H1 (cell line): ENCODE measurements at regions not wholly inside any gene's neighbourhood (a gene's known extent, or its start where the extent isn't known, plus 50 kb on each side); places are given as distances from the start of the nearest gene placed in this dataset.

Source experiments
- CTCF ChIA-PET: fragments of 300-600 bp; sonication (Branson Sonifier 250); formaldehyde crosslinking; loops from one replicate; lab custom pipeline; 2021; ENCODE audit not compliant: partially characterized antibody; lab: Charles Lee
- POLR2A ChIA-PET: fragments of 300-600 bp; sonication (Branson Sonifier 250); formaldehyde crosslinking; loops from one replicate; lab custom pipeline; 2021; ENCODE audit warnings: inconsistent platforms; ENCODE audit not compliant: partially characterized antibody; lab: Charles Lee
- DNase-seq, 2 experiments: peaks; one replicate each; pipeline versions ENCODE4 v3.0.0 to v3.0.0-alpha.2; 2010 to 2022; ENCODE audit warnings: low spot score in 2 of 2, low read depth in 1 of 2, mixed read lengths in 1 of 2
- FAIRE-seq: peaks from 2 replicates; lab custom pipeline; 2011; peaks lifted over from hg19 to GRCh38; lab: Jason Lieb, UNC
- H2AFZ ChIP-seq: 2 replicates; pipeline ENCODE4 v1.8.1; 2012; ENCODE audit warnings: low read length, inconsistent platforms
- H2AK5ac ChIP-seq: 2 replicates; pipeline ENCODE4 v1.6.1; 2013; ENCODE audit warnings: low read depth, low read length
- H2BK120ac ChIP-seq: replicated peaks from 2 replicates; pipeline ENCODE3; 2013; ENCODE audit warnings: low read depth, low read length, inconsistent platforms
- H2BK12ac ChIP-seq: 2 replicates; pipeline ENCODE4 v1.6.1; 2013; ENCODE audit warnings: low read depth, low read length
- H2BK15ac ChIP-seq: 2 replicates; pipeline ENCODE4 v1.6.1; 2013; ENCODE audit warnings: low read length
- H2BK20ac ChIP-seq: 2 replicates; pipeline ENCODE4 v1.6.1; 2013; ENCODE audit warnings: low read length
- H2BK5ac ChIP-seq: 2 replicates; pipeline ENCODE4 v1.6.1; 2013; ENCODE audit warnings: low read depth, low read length
- H3K14ac ChIP-seq: 2 replicates; pipeline ENCODE4 v1.6.1; 2013; ENCODE audit warnings: inconsistent platforms; ENCODE audit not compliant: insufficient read length
- H3K18ac ChIP-seq: 2 replicates; pipeline ENCODE4 v1.6.1; 2013; ENCODE audit warnings: low read length; ENCODE audit errors: extremely low read depth
- H3K23ac ChIP-seq: 2 replicates; pipeline ENCODE4 v1.6.1; 2013; ENCODE audit warnings: inconsistent platforms; ENCODE audit not compliant: insufficient read length
- H3K23me2 ChIP-seq: 2 replicates; pipeline ENCODE4 v1.6.1; 2013; ENCODE audit warnings: low read depth, low read length
- H3K27ac ChIP-seq: 2 replicates; pipeline ENCODE4 v1.6.1; 2011; ENCODE audit warnings: low read depth, low read length, inconsistent platforms
- H3K27me3 ChIP-seq, 4 experiments: replicated peaks in 1 of 4; 1 replicate in 1 of 4; 2 replicates in 3 of 4; pipeline versions ENCODE4 v1.6.1 to v1.8.1; 2011 to 2013; ENCODE audit warnings: low read length in 3 of 4, mild to moderate bottlenecking in 3 of 4, inconsistent platforms in 2 of 4, mixed read lengths in 2 of 4, moderate library complexity in 1 of 4; ENCODE audit not compliant: control insufficient read depth in 3 of 4, insufficient read depth in 3 of 4; ENCODE audit errors: extremely low read depth in 1 of 4
- H3K36me3 ChIP-seq, 4 experiments: 2 replicates each; pipeline versions ENCODE4 v1.6.1 to v1.8.1; 2011 to 2013; ENCODE audit warnings: mild to moderate bottlenecking in 4 of 4, low read length in 3 of 4, moderate library complexity in 2 of 4, control low read depth in 1 of 4, inconsistent platforms in 1 of 4; ENCODE audit not compliant: insufficient read depth in 4 of 4, control insufficient read depth in 2 of 4
- H3K4ac ChIP-seq: replicated peaks from 2 replicates; pipeline ENCODE3; 2013; ENCODE audit warnings: low read length, low read depth, mixed read lengths, inconsistent platforms; ENCODE audit not compliant: insufficient read length
- H3K4me1 ChIP-seq, 4 experiments: replicated peaks in 1 of 4; 1 replicate in 1 of 4; 2 replicates in 3 of 4; pipeline versions ENCODE4 v1.6.1 to v1.8.1; 2011 to 2013; ENCODE audit warnings: low read length in 3 of 4, inconsistent platforms in 2 of 4, mixed read lengths in 1 of 4; ENCODE audit not compliant: insufficient read depth in 4 of 4, control insufficient read depth in 3 of 4
- H3K4me2 ChIP-seq, 2 experiments: 2 replicates each; pipeline versions ENCODE4 v1.6.1 to v1.8.1; 2011 to 2013; ENCODE audit warnings: low read depth in 2 of 2, low read length in 2 of 2, control low read depth in 1 of 2, inconsistent platforms in 1 of 2, mild to moderate bottlenecking in 1 of 2; ENCODE audit not compliant: insufficient read depth in 1 of 2
- H3K4me3 ChIP-seq, 4 experiments: fragments of 200-600, 300-600 bp in 1 of 4; sonication (generic), shearing (Covaris generic), sonication (Bioruptor Twin) in 1 of 4; 2 replicates each; pipeline versions ENCODE4 v1.5.1 to v1.8.1; 2011 to 2016; ENCODE audit warnings: low read length in 4 of 4, low read depth in 3 of 4, control low read depth in 2 of 4, inconsistent platforms in 2 of 4, mild to moderate bottlenecking in 2 of 4, mixed read lengths in 1 of 4, moderate library complexity in 1 of 4; ENCODE audit not compliant: insufficient read depth in 2 of 4; ENCODE audit errors: extremely low read depth in 1 of 4
- H3K56ac ChIP-seq: replicated peaks from 2 replicates; pipeline ENCODE3; 2013; ENCODE audit warnings: low read depth, mild to moderate bottlenecking, mixed read lengths, low read length, inconsistent platforms; ENCODE audit not compliant: insufficient read length
- H3K79me1 ChIP-seq: 2 replicates; pipeline ENCODE4 v1.6.1; 2013; ENCODE audit warnings: low read depth, low read length, control low read depth
- H3K79me2 ChIP-seq, 2 experiments: 2 replicates each; pipeline versions ENCODE4 v1.6.1 to v1.8.1; 2012 to 2013; ENCODE audit warnings: low read length in 2 of 2, mild to moderate bottlenecking in 2 of 2, inconsistent platforms in 1 of 2; ENCODE audit not compliant: insufficient read depth in 2 of 2, control insufficient read depth in 1 of 2
- H3K9ac ChIP-seq, 4 experiments: replicated peaks in 1 of 4; 1 replicate in 1 of 4; 2 replicates in 3 of 4; pipeline versions ENCODE4 v1.6.1 to v1.8.1; 2011 to 2013; ENCODE audit warnings: low read depth in 3 of 4, low read length in 3 of 4, control low read depth in 2 of 4, mild to moderate bottlenecking in 2 of 4, moderate library complexity in 2 of 4, inconsistent platforms in 1 of 4; ENCODE audit errors: extremely low read depth in 1 of 4
- H3K9me3 ChIP-seq, 2 experiments: 2 replicates each; pipeline versions ENCODE4 v1.6.1 to v1.8.1; 2012 to 2013; ENCODE audit warnings: mild to moderate bottlenecking in 2 of 2, moderate library complexity in 2 of 2, control low read depth in 1 of 2, inconsistent platforms in 1 of 2, low read depth in 1 of 2, low read length in 1 of 2, mixed read lengths in 1 of 2; ENCODE audit not compliant: insufficient read depth in 2 of 2
- H4K20me1 ChIP-seq, 2 experiments: replicated peaks in 1 of 2; 2 replicates each; pipeline versions ENCODE3 to v1.8.1; 2011 to 2013; ENCODE audit warnings: inconsistent platforms in 2 of 2, low read length in 2 of 2, mild to moderate bottlenecking in 1 of 2; ENCODE audit not compliant: insufficient read depth in 2 of 2, control insufficient read depth in 1 of 2
- H4K5ac ChIP-seq: 2 replicates; pipeline ENCODE4 v1.6.1; 2013; ENCODE audit warnings: low read length, low read depth, mixed read lengths, inconsistent platforms; ENCODE audit not compliant: insufficient read length
- H4K8ac ChIP-seq: 2 replicates; pipeline ENCODE4 v1.8.0; 2013; ENCODE audit warnings: mild to moderate bottlenecking, moderate library complexity, low read length, inconsistent platforms; ENCODE audit not compliant: insufficient read depth; ENCODE audit errors: extremely low read depth
- H4K91ac ChIP-seq: replicated peaks from 2 replicates; pipeline ENCODE3; 2013; ENCODE audit warnings: low read length, mixed read lengths, inconsistent platforms; ENCODE audit not compliant: insufficient read length
- CHD1 ChIP-seq: IDR thresholded peaks from 2 replicates; pipeline ENCODE4 v1.6.1; 2012; ENCODE audit warnings: low read depth, low read length, improper control_type of control experiment
- CTBP2 ChIP-seq: IDR thresholded peaks from 2 replicates; pipeline ENCODE4 v1.7.0; 2011; ENCODE audit warnings: borderline replicate concordance, mild to moderate bottlenecking, moderate library complexity, mixed read lengths, low read length; ENCODE audit not compliant: insufficient read depth, insufficient read length
- CTCF ChIP-seq, 3 experiments: IDR thresholded peaks; 1 replicate in 2 of 3; 2 replicates in 1 of 3; pipeline versions ENCODE4 v1.5.1 to v1.6.1; 2011; ENCODE audit warnings: low read length in 3 of 3, mild to moderate bottlenecking in 3 of 3, inconsistent platforms in 2 of 3, low read depth in 1 of 3, moderate library complexity in 1 of 3; ENCODE audit not compliant: insufficient read depth in 1 of 3; ENCODE audit errors: control extremely low read depth in 1 of 3
- MAFK ChIP-seq: IDR thresholded peaks from 2 replicates; pipeline ENCODE4 v1.6.1; 2012; ENCODE audit warnings: low read depth, mild to moderate bottlenecking, improper control_type of control experiment, low read length
- MAX ChIP-seq: IDR thresholded peaks from 2 replicates; pipeline ENCODE4 v1.6.1; 2012; ENCODE audit warnings: inconsistent platforms
- WGBS, 2 experiments: shearing (Covaris generic) in 1 of 2; methylation state at CpG; one replicate each; pipeline versions ENCODE4 v1.1.6 to v1.1.7; 2013 to 2015; ENCODE audit warnings: low lambda C conversion rate in 2 of 2, mixed read lengths in 2 of 2, inconsistent platforms in 1 of 2, low coverage in 1 of 2, missing lambda C conversion rate in 1 of 2; ENCODE audit not compliant: insufficient replicate concordance in 2 of 2, insufficient coverage in 1 of 2, insufficient read length in 1 of 2; ENCODE audit errors: extremely low coverage in 1 of 2, missing lambda C conversion rate in 1 of 2; 5-methylcytosine and 5-hydroxymethylcytosine counted together

- FAIRE-seq (no peak), DNase-seq (no peak)
- no peak overlapping the region for H4K8ac ChIP-seq
- no peaks in the 10 kb centered on the region for H3K79me1 ChIP-seq
- no peaks in the 10 kb centered on the region for H3K36me3 ChIP-seq
- TF ChIP-seq CTCF (IDR thresholded peaks at IDR 0.05; ENCODE audit: control extremely low read depth in 1 of 3, insufficient read depth in 1 of 3, low read depth in 1 of 3, low read length in 3 of 3), result no peak
- TF ChIP-seq MAFK, result no peak
- no peak for TF ChIP-seq CHD1
- TF ChIP-seq MAX, result no peak
- TF ChIP-seq CTBP2, result no peak
- TF ChIP-seq, all 59 proteins: peak for 0
- H2BK12ac ChIP-seq, result no peak overlapping the region
- no peak overlapping the region for H2AFZ ChIP-seq
- H3K4me3 ChIP-seq, result no peak overlapping the region
- no peak overlapping the region for H2BK20ac ChIP-seq
- H3K56ac ChIP-seq, result no peak overlapping the region
- no peak overlapping the region for H4K91ac ChIP-seq
- no peak overlapping the region for H3K23ac ChIP-seq
- ChIA-PET CTCF (interaction anchor here (2.2 kb wide), 1 partner anchor 15 kb away, joined by 5 read pairs; no protein-coding TSS in a partner anchor), POLR2A (no interaction called here)
- WGBS, 2 experiments, result 87% methylated on average over 6 of the region's 6 CpGs; no CpG with 5 or more reads in 1 of the 2 experiments
- H3K4me2 ChIP-seq, result no peak overlapping the region
- no peak overlapping the region for H3K18ac ChIP-seq
- no peak overlapping the region for H2AK5ac ChIP-seq
- no peaks in the 10 kb centered on the region for H3K9me3 ChIP-seq
- H3K9ac ChIP-seq, result no peak overlapping the region
- no peak overlapping the region for H3K4ac ChIP-seq
- no peak overlapping the region for H4K5ac ChIP-seq
- H3K23me2 ChIP-seq, result no peaks in the 10 kb centered on the region
- H2BK120ac ChIP-seq, result no peak overlapping the region
- H2BK15ac ChIP-seq, result no peak overlapping the region
- H2BK5ac ChIP-seq, result no peak overlapping the region
- H4K20me1 ChIP-seq, result peaks cover 0 to 3% of the 10 kb centered on the region in 2 experiments
- H3K27ac ChIP-seq, result no peak overlapping the region
- H3K14ac ChIP-seq, result no peak overlapping the region
- no peaks in the 10 kb centered on the region for H3K79me2 ChIP-seq
- H3K27me3 ChIP-seq, result no peaks in the 10 kb centered on the region; a peak in 1 of 7 replicates
- H3K4me1 ChIP-seq, result no peaks in the 10 kb centered on the region
These were observed 105.3 kb upstream of the KCTD7 start for GRCh38 chr7:66523409-66523808.
